HL-60 (cell line): ENCODE measurements at regions not wholly inside any gene's neighbourhood (a gene's known extent, or its start where the extent isn't known, plus 50 kb on each side); places are given as distances from the start of the nearest gene placed in this dataset.
A peak's percentile ranks its signal among the peaks of the same experiment; 100 is the strongest.

Experiments
- DNase-seq, 2 experiments: peaks; one replicate each; pipeline ENCODE4 v3.0.0-alpha.2; 2010 to 2020; ENCODE audit warnings: low read depth in 1 of 2, low spot score in 1 of 2
- H3K27ac ChIP-seq: fragments of 250-450 bp; sonication (Bioruptor Pico); replicated peaks from 2 replicates; pipeline ENCODE4 v1.5.1; 2020; ENCODE audit warnings: mild to moderate bottlenecking, moderate library complexity
- H3K27me3 ChIP-seq: fragments of 250-450 bp; sonication (Bioruptor Pico); 2 replicates; pipeline ENCODE4 v1.5.1; 2021; ENCODE audit warnings: mild to moderate bottlenecking, moderate library complexity; ENCODE audit not compliant: insufficient read depth, poor library complexity, severe bottlenecking
- H3K4me3 ChIP-seq: replicated peaks from 2 replicates; pipeline ENCODE4 v1.5.1; 2011; ENCODE audit warnings: mild to moderate bottlenecking, control low read depth, low read length; ENCODE audit not compliant: insufficient read depth
- GABPA ChIP-seq: IDR thresholded peaks from 2 replicates; pipeline ENCODE4 v1.6.1; 2012; ENCODE audit warnings: low read depth
- POLR2AphosphoS5 ChIP-seq: IDR thresholded peaks from 2 replicates; pipeline ENCODE4 v1.6.1; 2012; ENCODE audit warnings: low read depth
- SPI1 ChIP-seq: IDR thresholded peaks from 2 replicates; pipeline ENCODE4 v1.6.1; 2012; ENCODE audit warnings: low read depth, mild to moderate bottlenecking, borderline replicate concordance
- TF ChIP-seq, protein P1 (sequence below): IDR thresholded peaks from 2 replicates; pipeline ENCODE4 v1.6.1; 2012; ENCODE audit warnings: low read depth; ENCODE audit not compliant: insufficient replicate concordance
- TF ChIP-seq, protein P2 (sequence below): IDR thresholded peaks from one replicate; pipeline ENCODE4 v1.5.1; 2011; ENCODE audit warnings: low read length, control low read depth, inconsistent platforms; ENCODE audit not compliant: insufficient read depth

DNA sequence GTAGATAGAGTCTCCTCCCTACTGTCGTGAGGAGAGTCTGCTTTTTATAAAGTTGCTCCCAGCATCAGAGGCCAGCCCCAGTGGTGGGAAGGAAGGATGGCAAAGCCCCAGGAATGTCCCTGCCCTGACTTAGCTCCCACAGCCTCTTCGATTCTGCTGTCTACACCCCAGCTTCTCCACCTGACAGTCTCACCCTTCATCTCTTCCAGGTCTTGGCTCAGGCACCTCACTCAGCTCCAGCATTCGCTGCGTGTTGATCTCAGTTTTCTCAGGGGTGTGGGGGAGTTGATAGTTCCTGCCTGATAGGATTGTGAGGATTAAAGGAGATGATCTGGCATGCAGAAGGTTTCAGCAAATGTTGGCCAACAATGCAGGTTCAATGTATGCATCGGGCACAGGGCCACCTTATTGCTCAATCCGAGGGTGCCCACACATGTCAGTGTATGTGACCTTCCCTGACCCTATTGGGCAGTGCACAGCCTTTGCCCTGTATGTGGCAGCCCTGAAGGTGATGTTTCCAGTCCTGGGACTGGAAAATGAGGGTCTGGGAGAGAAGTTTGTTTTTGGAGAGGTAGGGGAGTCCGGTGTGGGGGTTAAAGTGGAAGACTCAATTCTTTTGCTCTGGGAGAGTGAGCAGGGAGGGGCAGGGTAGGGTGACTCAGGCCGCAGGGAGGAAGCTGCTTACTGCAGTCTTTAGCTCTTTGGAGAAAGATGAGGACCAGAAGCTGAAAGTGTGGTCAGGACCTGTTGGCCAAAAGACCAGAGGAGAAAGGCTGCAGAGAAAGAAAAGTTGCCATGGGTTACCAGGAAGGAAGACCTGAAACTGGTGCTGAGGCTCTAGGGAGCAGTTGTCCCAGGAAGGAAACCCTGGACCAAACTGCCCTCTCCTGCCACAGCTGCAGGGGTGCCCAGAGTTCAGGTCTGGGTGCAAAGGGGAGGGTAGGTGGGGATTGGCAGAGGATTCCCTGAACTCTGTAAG is 153.2 kb downstream of the MACROH2A1 start:
- TF ChIP-seq, protein P1, sequence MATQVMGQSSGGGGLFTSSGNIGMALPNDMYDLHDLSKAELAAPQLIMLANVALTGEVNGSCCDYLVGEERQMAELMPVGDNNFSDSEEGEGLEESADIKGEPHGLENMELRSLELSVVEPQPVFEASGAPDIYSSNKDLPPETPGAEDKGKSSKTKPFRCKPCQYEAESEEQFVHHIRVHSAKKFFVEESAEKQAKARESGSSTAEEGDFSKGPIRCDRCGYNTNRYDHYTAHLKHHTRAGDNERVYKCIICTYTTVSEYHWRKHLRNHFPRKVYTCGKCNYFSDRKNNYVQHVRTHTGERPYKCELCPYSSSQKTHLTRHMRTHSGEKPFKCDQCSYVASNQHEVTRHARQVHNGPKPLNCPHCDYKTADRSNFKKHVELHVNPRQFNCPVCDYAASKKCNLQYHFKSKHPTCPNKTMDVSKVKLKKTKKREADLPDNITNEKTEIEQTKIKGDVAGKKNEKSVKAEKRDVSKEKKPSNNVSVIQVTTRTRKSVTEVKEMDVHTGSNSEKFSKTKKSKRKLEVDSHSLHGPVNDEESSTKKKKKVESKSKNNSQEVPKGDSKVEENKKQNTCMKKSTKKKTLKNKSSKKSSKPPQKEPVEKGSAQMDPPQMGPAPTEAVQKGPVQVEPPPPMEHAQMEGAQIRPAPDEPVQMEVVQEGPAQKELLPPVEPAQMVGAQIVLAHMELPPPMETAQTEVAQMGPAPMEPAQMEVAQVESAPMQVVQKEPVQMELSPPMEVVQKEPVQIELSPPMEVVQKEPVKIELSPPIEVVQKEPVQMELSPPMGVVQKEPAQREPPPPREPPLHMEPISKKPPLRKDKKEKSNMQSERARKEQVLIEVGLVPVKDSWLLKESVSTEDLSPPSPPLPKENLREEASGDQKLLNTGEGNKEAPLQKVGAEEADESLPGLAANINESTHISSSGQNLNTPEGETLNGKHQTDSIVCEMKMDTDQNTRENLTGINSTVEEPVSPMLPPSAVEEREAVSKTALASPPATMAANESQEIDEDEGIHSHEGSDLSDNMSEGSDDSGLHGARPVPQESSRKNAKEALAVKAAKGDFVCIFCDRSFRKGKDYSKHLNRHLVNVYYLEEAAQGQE, result no peak
- no peak for TF ChIP-seq GABPA
- no peak for TF ChIP-seq POLR2AphosphoS5
- no peak for TF ChIP-seq SPI1
- TF ChIP-seq, protein P2, sequence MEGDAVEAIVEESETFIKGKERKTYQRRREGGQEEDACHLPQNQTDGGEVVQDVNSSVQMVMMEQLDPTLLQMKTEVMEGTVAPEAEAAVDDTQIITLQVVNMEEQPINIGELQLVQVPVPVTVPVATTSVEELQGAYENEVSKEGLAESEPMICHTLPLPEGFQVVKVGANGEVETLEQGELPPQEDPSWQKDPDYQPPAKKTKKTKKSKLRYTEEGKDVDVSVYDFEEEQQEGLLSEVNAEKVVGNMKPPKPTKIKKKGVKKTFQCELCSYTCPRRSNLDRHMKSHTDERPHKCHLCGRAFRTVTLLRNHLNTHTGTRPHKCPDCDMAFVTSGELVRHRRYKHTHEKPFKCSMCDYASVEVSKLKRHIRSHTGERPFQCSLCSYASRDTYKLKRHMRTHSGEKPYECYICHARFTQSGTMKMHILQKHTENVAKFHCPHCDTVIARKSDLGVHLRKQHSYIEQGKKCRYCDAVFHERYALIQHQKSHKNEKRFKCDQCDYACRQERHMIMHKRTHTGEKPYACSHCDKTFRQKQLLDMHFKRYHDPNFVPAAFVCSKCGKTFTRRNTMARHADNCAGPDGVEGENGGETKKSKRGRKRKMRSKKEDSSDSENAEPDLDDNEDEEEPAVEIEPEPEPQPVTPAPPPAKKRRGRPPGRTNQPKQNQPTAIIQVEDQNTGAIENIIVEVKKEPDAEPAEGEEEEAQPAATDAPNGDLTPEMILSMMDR, result no peak
- Histone ChIP-seq H3K27ac (no peak overlapping the region), H3K4me3 (no peak overlapping the region), H3K27me3 (no peaks in the 10 kb centered on the region)
- peak; percentile 18 to 49 for DNase-seq

DNA sequence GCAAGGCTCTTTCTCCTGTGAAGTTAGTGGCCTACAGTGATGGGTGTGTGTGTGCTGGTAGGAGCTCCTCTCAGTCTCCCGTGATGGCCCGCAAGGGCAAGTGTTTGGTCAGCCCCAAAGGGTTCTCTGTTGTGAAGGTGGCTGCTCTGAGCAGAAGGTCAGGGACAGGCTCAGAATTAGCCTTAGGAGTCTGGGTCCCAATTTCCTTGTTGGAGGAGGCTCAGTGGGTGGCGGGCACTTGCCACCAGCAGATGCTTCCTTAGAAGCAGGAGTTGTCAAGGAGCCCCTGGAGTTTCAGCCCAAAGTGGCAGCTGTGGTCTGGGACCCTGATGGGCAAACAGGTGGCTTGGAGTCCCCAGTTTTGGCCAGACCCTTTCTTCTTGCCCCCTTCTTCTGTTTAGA is 154.4 kb downstream of the MACROH2A1 start:
- Histone ChIP-seq H3K4me3 (no peak overlapping the region), H3K27me3 (no peaks in the 10 kb centered on the region), H3K27ac (no peak overlapping the region)
- DNase-seq, result no peak
- TF ChIP-seq POLR2AphosphoS5 (no peak), SPI1 (no peak), GABPA (no peak)
- TF ChIP-seq, protein P2, result no peak
- TF ChIP-seq, protein P1, result no peak

DNA sequence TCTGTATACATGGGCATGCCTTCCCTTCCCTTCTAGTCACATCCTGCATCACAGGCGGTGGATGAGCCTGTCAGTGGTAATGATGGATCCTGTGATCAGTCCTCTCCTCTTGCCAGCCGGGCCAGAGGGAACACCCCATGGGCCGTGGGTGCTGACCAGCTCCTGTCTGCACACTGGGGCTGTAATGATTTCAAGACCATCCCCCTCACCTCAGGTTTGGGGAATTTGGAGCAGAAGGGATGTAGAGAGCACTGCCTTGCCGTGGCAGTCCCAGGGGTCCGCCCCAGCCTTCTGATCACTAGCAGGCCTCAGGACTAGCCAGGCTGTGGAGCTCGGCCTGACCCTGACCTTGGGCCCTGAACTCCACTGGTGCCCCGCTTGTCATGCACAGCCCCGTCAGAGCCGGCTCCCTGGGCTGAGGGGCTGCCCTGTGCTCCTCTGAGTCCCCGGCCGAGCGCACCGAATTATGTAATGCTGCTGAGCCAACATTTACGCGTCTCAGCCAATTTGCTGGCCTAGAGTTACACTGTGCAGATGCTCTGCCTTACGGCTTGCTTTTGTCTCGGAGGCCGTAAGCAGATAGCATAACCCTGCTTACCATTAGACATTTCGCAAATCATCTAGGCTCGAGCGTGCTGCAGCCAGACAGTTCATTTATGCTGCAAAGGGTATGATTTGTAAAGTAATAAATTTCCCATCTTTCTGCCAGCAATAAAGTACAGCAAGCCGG is 155.3 kb downstream of the MACROH2A1 start:
- no peak for TF ChIP-seq POLR2AphosphoS5
- TF ChIP-seq, protein P1, result no peak
- TF ChIP-seq SPI1, result no peak
- TF ChIP-seq GABPA, result no peak
- TF ChIP-seq, protein P2, result no peak
- H3K27ac ChIP-seq, result no peak overlapping the region
- H3K4me3 ChIP-seq, result no peak overlapping the region
- no peaks in the 10 kb centered on the region for H3K27me3 ChIP-seq
- no peak for DNase-seq
